Brain microvascular endothelial cell (primary cell): ENCODE measurements at regions not wholly inside any gene's neighbourhood (a gene's known extent, or its start where the extent isn't known, plus 50 kb on each side); places are given as distances from the start of the nearest gene placed in this dataset.

Source experiments
- DNase-seq: peaks from one replicate; pipeline ENCODE4 v3.0.0-alpha.2; 2020
- H3K27ac ChIP-seq: fragments of 250-450 bp; sonication (Bioruptor Pico); 2 replicates; pipeline ENCODE4 v1.5.1; 2020; ENCODE audit warnings: mild to moderate bottlenecking, moderate library complexity
- H3K27me3 ChIP-seq: fragments of 250-450 bp; sonication (Bioruptor Pico); replicated peaks from 2 replicates; pipeline ENCODE4 v1.5.1; 2020; ENCODE audit warnings: mild to moderate bottlenecking
- H3K36me3 ChIP-seq: fragments of 250-450 bp; sonication (Bioruptor Pico); replicated peaks from 2 replicates; pipeline ENCODE4 v1.5.1; 2020; ENCODE audit warnings: mild to moderate bottlenecking
- H3K4me3 ChIP-seq: 2 replicates; pipeline ENCODE4 v1.5.1; 2011; ENCODE audit warnings: low read depth, mild to moderate bottlenecking, control low read depth, low read length, moderate library complexity
- CTCF ChIP-seq: IDR thresholded peaks from 2 replicates; pipeline ENCODE4 v1.5.1; 2011; ENCODE audit warnings: low read depth, mild to moderate bottlenecking, moderate library complexity, low read length, control low read depth, inconsistent platforms; ENCODE audit errors: missing control alignments
- in situ Hi-C: cut with HindIII; loops from 2 replicates; pipeline ENCODE4 v1.10.0; 2017; ENCODE audit warnings: low sequenced_read_pairs, low pct_ligation_motif_present

GRCh38 chr1:239225396-239225795 lies 161.0 kb upstream of the CHRM3 start:
- H3K4me3 ChIP-seq = no peak overlapping the region
- no peak for DNase-seq
- in situ Hi-C loops = no loop called here
- H3K27ac ChIP-seq = no peak overlapping the region
- H3K27me3 ChIP-seq = no peaks in the 10 kb centered on the region
- TF ChIP-seq CTCF = no peak
- no peaks in the 10 kb centered on the region for H3K36me3 ChIP-seq

- no peaks in the 10 kb centered on the region for H3K27me3 ChIP-seq
- H3K27ac ChIP-seq = no peak overlapping the region
- DNase-seq = no peak
- TF ChIP-seq CTCF = no peak
- H3K4me3 ChIP-seq = no peak overlapping the region
- H3K36me3 ChIP-seq = no peaks in the 10 kb centered on the region
- in situ Hi-C loops = no loop called here
These were observed 162.3 kb upstream of the CHRM3 start for GRCh38 chr1:239224100-239224499.

GRCh38 chr1:239222999-239223398 lies 163.4 kb upstream of the CHRM3 start:
- no peak for DNase-seq
- TF ChIP-seq CTCF = no peak
- in situ Hi-C loops = no loop called here
- Histone ChIP-seq H3K36me3 (no peaks in the 10 kb centered on the region), H3K4me3 (no peak overlapping the region), H3K27me3 (no peaks in the 10 kb centered on the region), H3K27ac (no peak overlapping the region)

- Histone ChIP-seq H3K36me3 (no peaks in the 10 kb centered on the region), H3K27me3 (no peaks in the 10 kb centered on the region), H3K27ac (no peak overlapping the region), H3K4me3 (no peak overlapping the region)
- in situ Hi-C loops = no loop called here
- no peak for DNase-seq
- TF ChIP-seq CTCF = no peak
These were observed 164.7 kb upstream of the CHRM3 start for GRCh38 chr1:239221656-239222055.

- Histone ChIP-seq H3K27me3 (no peaks in the 10 kb centered on the region), H3K36me3 (no peaks in the 10 kb centered on the region), H3K27ac (no peak overlapping the region), H3K4me3 (no peak overlapping the region)
- in situ Hi-C loops = no loop called here
- no peak for DNase-seq
- no peak for TF ChIP-seq CTCF
These were observed 166.7 kb upstream of the CHRM3 start for GRCh38 chr1:239219679-239220078.

- no peak overlapping the region for H3K4me3 ChIP-seq
- H3K36me3 ChIP-seq = no peaks in the 10 kb centered on the region
- H3K27me3 ChIP-seq = no peaks in the 10 kb centered on the region
- TF ChIP-seq CTCF = no peak
- no peak overlapping the region for H3K27ac ChIP-seq
- DNase-seq = no peak
- in situ Hi-C loops = no loop called here
These were observed 168.1 kb upstream of the CHRM3 start for GRCh38 chr1:239218301-239218700.
